B cell (primary cell): ENCODE measurements at regions not wholly inside any gene's neighbourhood (a gene's known extent, or its start where the extent isn't known, plus 50 kb on each side); places are given as distances from the start of the nearest gene placed in this dataset.

Experiments used
- ATAC-seq: fragments of 200-7000 bp; cut with Tn5 transposase; one replicate; pipeline ENCODE4 v1.10.0; 2021; ENCODE audit warnings: low read depth, mild to moderate bottlenecking, moderate number of reproducible peaks, moderate library complexity
- CTCF ChIA-PET: fragments of 350-600 bp; sonication (Branson Sonifier 250); formaldehyde crosslinking; loops from one replicate; lab custom pipeline; 2021; ENCODE audit warnings: antibody characterized with exemption, inconsistent platforms; lab: Charles Lee
- POLR2A ChIA-PET: fragments of 350-600 bp; sonication (Branson Sonifier 250); formaldehyde crosslinking; loops from one replicate; lab custom pipeline; 2021; ENCODE audit warnings: antibody characterized with exemption; lab: Charles Lee
- DNase-seq: peaks from one replicate; pipeline ENCODE4 v3.0.0; 2013
- H2AFZ ChIP-seq: 2 replicates; pipeline ENCODE4 v1.6.1; 2012; ENCODE audit warnings: mild to moderate bottlenecking, low read depth, low read length; ENCODE audit not compliant: insufficient read depth, poor library complexity, severe bottlenecking
- H3K27ac ChIP-seq, 2 donors: 1 replicate in 1 of 2; 2 replicates in 1 of 2; pipeline ENCODE4 v1.5.1; 2012 to 2013; ENCODE audit warnings: low read length in 2 of 2, mild to moderate bottlenecking in 2 of 2, moderate library complexity in 1 of 2
- H3K27me3 ChIP-seq, 4 experiments: fragments of 200-600 bp in 1 of 4; sonication (generic) in 1 of 4; replicated peaks in 1 of 4; 1 replicate in 2 of 4; 2 replicates in 2 of 4; pipeline versions ENCODE4 v1.6.1 to v1.7.0; 2013 to 2016; ENCODE audit warnings: low read length in 3 of 4, mild to moderate bottlenecking in 2 of 4, mixed read lengths in 1 of 4, moderate library complexity in 1 of 4; ENCODE audit not compliant: insufficient read depth in 4 of 4, control insufficient read depth in 3 of 4; ENCODE audit errors: control extremely low read depth in 1 of 4
- H3K36me3 ChIP-seq, 2 experiments: replicated peaks in 1 of 2; 1 replicate in 1 of 2; 2 replicates in 1 of 2; pipeline versions ENCODE4 v1.6.1 to v1.7.1; 2013; ENCODE audit warnings: low read length in 1 of 2; ENCODE audit not compliant: insufficient read depth in 2 of 2, control insufficient read depth in 1 of 2; ENCODE audit errors: control extremely low read depth in 1 of 2, extremely low read depth in 1 of 2
- H3K4me1 ChIP-seq, 2 donors: fragments of 200-600 bp in 1 of 2; sonication (generic) in 1 of 2; 1 replicate in 1 of 2; 2 replicates in 1 of 2; pipeline versions ENCODE4 v1.5.1 to v1.6.1; 2013 to 2017; ENCODE audit warnings: low read length in 2 of 2; ENCODE audit not compliant: control insufficient read depth in 2 of 2, insufficient read depth in 2 of 2
- H3K4me2 ChIP-seq: replicated peaks from 2 replicates; pipeline ENCODE3; 2012; ENCODE audit warnings: mild to moderate bottlenecking, low read depth, low read length; ENCODE audit not compliant: poor library complexity, severe bottlenecking
- H3K4me3 ChIP-seq, 5 experiments: fragments of 200-600 bp in 1 of 5; sonication (generic) in 1 of 5; 1 replicate in 3 of 5; 2 replicates in 2 of 5; pipeline versions ENCODE4 v1.5.1 to v1.7.0; 2011 to 2016; ENCODE audit warnings: low read length in 4 of 5, mild to moderate bottlenecking in 4 of 5, low read depth in 2 of 5, control low read depth in 1 of 5, moderate library complexity in 1 of 5; ENCODE audit not compliant: insufficient read depth in 1 of 5; ENCODE audit errors: control extremely low read depth in 1 of 5, extremely low read depth in 1 of 5
- H3K79me2 ChIP-seq: fragments of 200-600 bp; sonication (generic); one replicate; pipeline ENCODE4 v1.6.0; 2016; ENCODE audit warnings: low read length; ENCODE audit not compliant: control insufficient read depth, insufficient read depth
- H3K9ac ChIP-seq: fragments of 200-600 bp; sonication (generic); 2 replicates; pipeline ENCODE4 v1.6.1; 2017; ENCODE audit warnings: mild to moderate bottlenecking, low read length, moderate library complexity
- H3K9me3 ChIP-seq, 3 donors: one replicate each; pipeline versions ENCODE4 v1.6.1 to v1.7.1; 2013; ENCODE audit warnings: low read length in 2 of 3; ENCODE audit not compliant: control insufficient read depth in 2 of 3, insufficient read depth in 1 of 3; ENCODE audit errors: control extremely low read depth in 1 of 3
- H4K20me1 ChIP-seq: 2 replicates; pipeline ENCODE4 v1.6.0; 2012; ENCODE audit warnings: mild to moderate bottlenecking, low read length; ENCODE audit not compliant: insufficient read depth, control insufficient read depth, poor library complexity, severe bottlenecking
- H3K27ac Mint-ChIP-seq: one replicate; pipeline ENCODE4 v1.8.0; 2021; ENCODE audit warnings: mixed read lengths
- H3K27me3 Mint-ChIP-seq: one replicate; pipeline ENCODE4 v1.8.0; 2021; ENCODE audit warnings: mixed read lengths
- H3K4me1 Mint-ChIP-seq: one replicate; pipeline ENCODE4 v1.8.0; 2021; ENCODE audit warnings: mixed read lengths
- H3K4me3 Mint-ChIP-seq: one replicate; pipeline ENCODE4 v1.8.0; 2021; ENCODE audit warnings: mixed read lengths
- H3K9me3 Mint-ChIP-seq: one replicate; pipeline ENCODE4 v1.8.0; 2022; ENCODE audit warnings: mixed read lengths; ENCODE audit not compliant: insufficient read depth
- EZH2 ChIP-seq: IDR thresholded peaks from 2 replicates; pipeline ENCODE4 v1.6.1; 2012; ENCODE audit warnings: borderline replicate concordance, low read depth, mild to moderate bottlenecking, moderate library complexity, low read length; ENCODE audit not compliant: insufficient read depth, poor library complexity, severe bottlenecking
- WGBS: methylation state at CpG from one replicate; pipeline ENCODE4 v1.1.5; 2013; ENCODE audit warnings: missing lambda C conversion rate; ENCODE audit not compliant: insufficient coverage; 5-methylcytosine and 5-hydroxymethylcytosine counted together
- intact Hi-C: fragments of 100-400 bp; cut with micrococcal nuclease; formaldehyde crosslinking; loops from one replicate; pipeline ENCODE4 v1.10.0; 2022
- TF ChIP-seq, protein P1 (sequence below): fragments of 200-600 bp; IDR thresholded peaks from one replicate; pipeline ENCODE4 v1.8.0; 2022; ENCODE audit warnings: antibody characterized with exemption, mild to moderate bottlenecking

DNA sequence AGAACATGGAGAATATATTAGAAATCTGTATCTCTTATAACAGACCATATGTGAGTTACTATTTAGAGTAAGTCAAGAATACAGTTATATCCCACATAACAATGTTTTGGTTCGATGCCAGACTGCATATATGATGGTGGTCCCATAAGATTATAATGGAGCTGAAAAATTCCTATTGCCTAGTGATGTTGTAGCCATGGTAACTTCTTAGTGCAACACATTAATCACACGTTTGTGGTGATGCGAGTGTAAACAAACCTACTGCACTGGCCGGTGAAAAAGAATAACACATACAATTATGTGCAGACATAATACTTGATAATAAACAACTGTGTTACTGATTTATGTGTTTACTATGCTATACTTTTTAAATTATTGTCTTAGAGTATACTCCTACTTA, 69.8 kb upstream of the MNS1 start:
- no peak overlapping the region for H3K9ac ChIP-seq
- no peak for ATAC-seq
- H3K4me3 ChIP-seq = no peak overlapping the region
- H2AFZ ChIP-seq = no peak overlapping the region
- DNase-seq = no peak
- no peak overlapping the region for H3K27ac ChIP-seq
- H3K4me3 Mint-ChIP-seq = no peak overlapping the region
- TF ChIP-seq EZH2 = no peak
- TF ChIP-seq, protein P1, sequence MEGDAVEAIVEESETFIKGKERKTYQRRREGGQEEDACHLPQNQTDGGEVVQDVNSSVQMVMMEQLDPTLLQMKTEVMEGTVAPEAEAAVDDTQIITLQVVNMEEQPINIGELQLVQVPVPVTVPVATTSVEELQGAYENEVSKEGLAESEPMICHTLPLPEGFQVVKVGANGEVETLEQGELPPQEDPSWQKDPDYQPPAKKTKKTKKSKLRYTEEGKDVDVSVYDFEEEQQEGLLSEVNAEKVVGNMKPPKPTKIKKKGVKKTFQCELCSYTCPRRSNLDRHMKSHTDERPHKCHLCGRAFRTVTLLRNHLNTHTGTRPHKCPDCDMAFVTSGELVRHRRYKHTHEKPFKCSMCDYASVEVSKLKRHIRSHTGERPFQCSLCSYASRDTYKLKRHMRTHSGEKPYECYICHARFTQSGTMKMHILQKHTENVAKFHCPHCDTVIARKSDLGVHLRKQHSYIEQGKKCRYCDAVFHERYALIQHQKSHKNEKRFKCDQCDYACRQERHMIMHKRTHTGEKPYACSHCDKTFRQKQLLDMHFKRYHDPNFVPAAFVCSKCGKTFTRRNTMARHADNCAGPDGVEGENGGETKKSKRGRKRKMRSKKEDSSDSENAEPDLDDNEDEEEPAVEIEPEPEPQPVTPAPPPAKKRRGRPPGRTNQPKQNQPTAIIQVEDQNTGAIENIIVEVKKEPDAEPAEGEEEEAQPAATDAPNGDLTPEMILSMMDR = no peak
- ChIA-PET CTCF (interaction anchor here (1.8 to 2.0 kb wide), 2 partner anchors 38 to 43 kb away, joined by 6 to 8 read pairs; no protein-coding TSS in a partner anchor), POLR2A (no interaction called here)
- peaks cover 45% of the 10 kb centered on the region for H3K4me1 Mint-ChIP-seq
- no peak overlapping the region for H3K27ac Mint-ChIP-seq
- no peaks in the 10 kb centered on the region for H3K9me3 Mint-ChIP-seq
- H3K79me2 ChIP-seq = no peaks in the 10 kb centered on the region
- no peak overlapping the region for H3K4me2 ChIP-seq
- peaks cover 15 to 23% of the 10 kb centered on the region in 2 donors for H3K4me1 ChIP-seq
- H4K20me1 ChIP-seq = no peaks in the 10 kb centered on the region
- no peaks in the 10 kb centered on the region for H3K27me3 ChIP-seq
- WGBS = no CpG with 5 or more reads among the region's 4 CpGs
- intact Hi-C loops = loop anchor here (5.0 kb wide), 1 partner anchor 73 kb away; no protein-coding TSS in a partner anchor
- H3K27me3 Mint-ChIP-seq = no peaks in the 10 kb centered on the region
- no peaks in the 10 kb centered on the region for H3K36me3 ChIP-seq
- no peaks in the 10 kb centered on the region for H3K9me3 ChIP-seq

- Histone ChIP-seq H3K36me3 (no peaks in the 10 kb centered on the region), H3K27ac (peak overlapping the region in 1 of 2 donors; percentile 24), H3K4me1 (peaks cover 15 to 23% of the 10 kb centered on the region in 2 donors), H3K9me3 (no peaks in the 10 kb centered on the region), H3K9ac (no peak overlapping the region), H3K27me3 (no peaks in the 10 kb centered on the region), H3K79me2 (no peaks in the 10 kb centered on the region), H3K4me2 (no peak overlapping the region), H3K4me3 (no peak overlapping the region), H2AFZ (no peak overlapping the region), H4K20me1 (no peaks in the 10 kb centered on the region)
- peaks cover 37% of the 10 kb centered on the region for H3K4me1 Mint-ChIP-seq
- TF ChIP-seq, protein P1 = no peak
- TF ChIP-seq EZH2 = no peak
- no peaks in the 10 kb centered on the region for H3K27me3 Mint-ChIP-seq
- no peaks in the 10 kb centered on the region for H3K9me3 Mint-ChIP-seq
- peak overlapping the region; percentile 77 for H3K27ac Mint-ChIP-seq
- CTCF ChIA-PET = interaction anchor here (1.0 to 2.0 kb wide), 6 partner anchors 9 to 994 kb away, joined by 3 to 8 read pairs (median 4); no protein-coding TSS in a partner anchor
- no CpG with 5 or more reads among the region's 2 CpGs for WGBS
- ATAC-seq (no peak), DNase-seq (no peak)
- POLR2A ChIA-PET = no interaction called here
- intact Hi-C loops = no loop called here
- H3K4me3 Mint-ChIP-seq = peak overlapping the region; percentile 27
Measured at GRCh38 chr15:56533731-56534403, 68.9 kb upstream of the MNS1 start.
